DMS53 treated with DMSO at 0.1 percent for 48 hours (cell line): ENCODE measurements at regions not wholly inside any gene's neighbourhood (a gene's known extent, or its start where the extent isn't known, plus 50 kb on each side); places are given as distances from the start of the nearest gene placed in this dataset.

Experiments used
- DNase-seq: peaks from one replicate; lab custom pipeline; 2025; ENCODE audit not compliant: unreplicated experiment; lab: John Stamatoyannopoulos, UW

DNA sequence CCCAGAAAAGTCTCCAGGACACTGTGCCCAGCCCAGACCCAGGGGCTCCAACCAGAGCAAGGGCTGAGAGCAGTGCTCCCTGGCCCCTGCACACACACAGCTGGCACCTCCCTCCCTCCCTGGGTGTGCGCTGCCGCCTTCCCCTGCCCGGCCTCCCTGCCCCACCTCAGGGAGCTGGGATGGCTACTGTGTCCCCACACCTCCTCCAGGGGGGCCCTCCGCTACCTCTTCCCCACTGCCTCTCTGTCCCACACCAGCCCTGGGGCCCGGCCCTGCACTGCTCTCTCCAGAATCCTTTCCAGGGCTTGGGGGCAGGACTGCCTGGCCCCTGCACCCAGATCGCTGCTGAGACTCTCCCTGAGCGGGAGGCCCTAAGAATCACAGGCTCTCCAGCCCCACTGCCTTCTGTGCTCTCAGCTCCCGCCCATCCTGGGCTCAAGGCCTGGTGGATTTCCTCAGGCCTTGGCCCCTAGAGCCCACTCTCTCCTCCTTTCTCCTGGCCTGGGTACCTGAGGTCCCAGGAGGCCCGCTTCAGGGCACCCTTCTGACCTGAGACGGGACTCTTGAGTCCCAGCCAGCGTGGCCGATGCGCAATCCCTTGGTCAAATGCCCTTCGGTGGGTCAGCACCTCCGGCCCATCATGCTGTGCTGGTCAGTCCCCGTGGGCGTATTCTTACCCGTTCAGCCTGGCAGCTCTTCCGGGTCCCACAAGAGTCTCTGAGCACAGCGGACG lies 276.8 kb upstream of the HDAC4 start:
- DNase-seq, result no peak

DNA sequence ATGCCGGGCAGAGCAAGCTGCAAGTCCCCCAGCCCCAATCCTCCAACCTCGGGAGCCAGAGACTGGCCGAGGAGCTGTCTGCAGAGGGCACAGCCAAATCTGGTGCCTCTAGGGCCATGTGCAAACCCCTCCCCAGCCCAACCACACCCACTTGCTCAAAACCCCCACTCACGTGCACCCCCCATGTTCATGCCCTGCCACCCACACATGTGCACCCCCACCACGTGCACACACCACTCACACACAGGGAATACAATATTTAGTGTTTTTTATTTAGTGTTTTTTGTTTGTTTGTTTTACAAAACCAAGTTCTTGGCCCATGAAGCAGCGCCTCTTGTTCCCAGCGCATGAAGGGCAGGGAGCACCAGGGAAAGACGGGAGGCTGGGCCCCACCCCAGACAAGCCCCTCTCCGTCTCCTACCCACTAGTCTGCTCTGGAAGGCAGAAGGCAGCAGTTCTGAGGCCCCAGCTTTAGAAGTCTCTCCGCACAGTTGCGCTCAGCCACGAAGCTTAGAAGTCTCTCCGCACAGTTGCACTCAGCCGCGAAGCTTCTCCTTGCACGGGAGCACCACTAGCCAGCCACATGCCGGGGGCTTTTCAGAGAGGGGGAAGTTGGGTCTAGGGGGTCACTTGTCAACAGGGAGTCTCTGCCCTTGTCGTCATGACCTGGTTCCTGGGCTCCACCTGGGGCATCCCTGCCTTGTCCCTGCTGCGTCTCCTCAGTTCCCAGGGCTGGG lies 276.1 kb upstream of the HDAC4 start:
- no peak for DNase-seq

- DNase-seq, result no peak
Measured at GRCh38 chr2:239675826-239676715, 275.3 kb upstream of the HDAC4 start.

- no peak for DNase-seq
Measured at GRCh38 chr2:239674981-239675825, 274.4 kb upstream of the HDAC4 start.

DNA sequence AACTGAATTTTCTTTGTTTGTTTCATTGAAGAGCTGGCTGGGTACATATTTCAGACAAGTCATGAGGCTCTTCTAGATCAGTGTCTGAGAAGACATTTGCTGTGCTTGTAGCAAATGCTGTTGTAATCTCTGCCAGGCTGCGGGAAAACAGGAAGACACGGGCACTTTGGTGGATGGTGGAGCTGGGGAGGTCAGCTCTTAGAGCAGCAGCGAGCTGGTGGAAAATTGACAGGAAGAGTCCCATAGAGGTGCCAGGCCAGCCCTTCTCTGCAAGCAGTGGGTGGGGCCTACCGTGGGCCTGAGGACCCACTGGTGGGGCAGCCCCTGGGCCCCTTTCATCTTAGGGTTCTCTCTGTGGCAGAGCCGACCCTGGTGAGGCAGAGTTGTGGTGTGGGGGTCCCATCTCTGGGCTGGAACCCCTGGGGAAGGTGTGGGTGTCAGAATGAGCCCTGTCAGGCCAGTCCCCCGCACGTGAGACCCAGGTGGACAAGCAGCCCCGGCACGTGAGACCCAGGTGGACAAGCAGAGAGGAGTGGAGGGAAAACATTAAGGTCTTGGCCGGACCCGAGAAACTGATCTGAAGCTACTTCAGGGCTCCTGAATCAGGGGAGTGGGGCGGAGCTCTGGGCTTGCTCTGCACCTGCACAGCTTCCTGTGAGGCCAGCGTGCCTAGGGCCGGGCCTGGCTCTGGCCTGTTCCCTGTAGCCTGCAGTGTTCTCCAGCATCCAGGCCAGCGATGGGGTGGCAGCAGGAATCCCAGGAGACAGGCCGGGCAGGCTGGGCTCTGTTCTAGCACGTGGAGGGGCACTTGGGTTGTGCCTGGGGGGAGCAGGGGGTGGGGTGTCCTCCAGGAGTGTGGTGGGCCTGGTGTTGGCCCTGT lies 273.5 kb upstream of the HDAC4 start:
- no peak for DNase-seq

GRCh38 chr2:239673641-239674040 lies 272.8 kb upstream of the HDAC4 start:
- DNase-seq, result no peak

- no peak for DNase-seq
Measured at GRCh38 chr2:239671916-239672849, 271.4 kb upstream of the HDAC4 start.

DNA sequence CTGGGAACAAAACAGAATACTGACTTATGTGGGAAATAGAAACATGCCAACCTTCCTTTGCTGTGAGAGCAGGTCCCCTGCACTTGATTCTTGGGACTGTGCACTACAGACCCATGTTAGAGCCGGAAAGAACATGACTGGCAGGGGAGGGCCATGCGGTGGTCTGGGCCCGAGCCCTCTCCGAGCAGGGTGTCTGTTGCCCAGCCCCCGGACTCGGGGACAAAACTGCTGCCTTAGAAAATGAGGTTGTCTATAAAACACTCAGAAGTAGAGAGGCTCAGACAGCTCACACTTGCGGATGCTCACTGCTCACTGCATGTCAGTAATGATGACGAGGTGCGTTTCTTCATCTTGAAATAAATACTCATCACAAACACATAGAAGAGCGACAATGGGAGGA lies 270.7 kb upstream of the HDAC4 start:
- no peak for DNase-seq

DNA sequence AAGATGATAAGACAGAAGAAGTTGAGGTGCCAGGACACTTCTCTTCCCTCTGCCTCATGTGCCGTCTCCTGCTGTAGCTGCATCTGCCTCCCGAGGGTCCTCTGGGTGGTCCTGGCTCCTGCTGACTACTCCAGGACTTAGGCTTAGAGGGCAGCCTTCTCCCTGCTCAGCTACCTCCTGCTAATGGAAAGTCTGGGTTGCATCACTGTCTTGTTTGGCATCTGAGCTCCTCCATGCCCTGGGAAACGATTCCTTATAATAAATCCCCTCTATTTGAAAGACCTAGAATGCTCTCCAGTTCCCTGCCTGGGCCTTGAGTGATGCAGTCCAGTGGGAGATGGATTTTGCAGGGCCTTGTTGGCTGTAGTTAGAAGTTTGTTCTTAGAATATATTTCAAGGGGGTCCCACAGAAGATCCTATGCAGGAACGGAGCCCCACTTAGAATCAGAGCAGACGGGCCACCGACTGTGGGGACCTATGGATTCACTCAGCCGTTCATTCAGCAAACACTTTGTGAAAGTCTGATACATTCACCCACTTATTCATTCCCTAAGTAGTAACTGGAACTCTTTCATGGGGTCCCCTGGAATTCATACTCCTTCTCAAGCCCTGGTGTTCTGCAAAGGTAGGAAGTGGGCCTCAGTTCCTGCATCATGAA lies 269.8 kb upstream of the HDAC4 start:
- no peak for DNase-seq

DNA sequence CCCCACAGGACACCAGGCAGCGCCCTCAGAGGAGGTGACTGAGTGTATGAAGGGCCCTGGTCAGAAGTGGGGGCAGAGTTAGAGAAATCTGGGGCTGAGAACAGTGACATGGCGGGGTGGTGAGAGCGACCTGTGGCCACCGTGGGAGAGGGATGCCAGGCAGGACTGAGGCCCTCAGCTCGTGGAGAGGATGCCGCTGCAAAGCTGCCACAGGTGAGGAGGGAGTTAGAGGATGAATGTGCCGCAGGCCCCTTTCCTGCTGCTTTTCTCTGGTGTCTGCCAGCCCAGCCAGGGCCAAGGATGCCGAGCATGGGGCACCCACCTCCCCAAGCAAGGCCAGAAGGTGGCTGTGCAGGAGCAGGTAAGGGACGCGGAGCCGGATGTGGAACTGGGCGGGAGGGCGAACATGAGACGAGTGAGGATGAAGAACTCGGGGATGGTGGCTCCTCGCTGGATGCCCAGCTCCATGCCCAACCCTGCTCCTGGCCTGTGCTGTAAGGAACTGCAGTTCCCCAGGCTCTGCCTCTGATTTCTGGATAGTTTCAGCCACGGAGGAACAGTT lies 269.2 kb upstream of the HDAC4 start:
- no peak for DNase-seq

DNA sequence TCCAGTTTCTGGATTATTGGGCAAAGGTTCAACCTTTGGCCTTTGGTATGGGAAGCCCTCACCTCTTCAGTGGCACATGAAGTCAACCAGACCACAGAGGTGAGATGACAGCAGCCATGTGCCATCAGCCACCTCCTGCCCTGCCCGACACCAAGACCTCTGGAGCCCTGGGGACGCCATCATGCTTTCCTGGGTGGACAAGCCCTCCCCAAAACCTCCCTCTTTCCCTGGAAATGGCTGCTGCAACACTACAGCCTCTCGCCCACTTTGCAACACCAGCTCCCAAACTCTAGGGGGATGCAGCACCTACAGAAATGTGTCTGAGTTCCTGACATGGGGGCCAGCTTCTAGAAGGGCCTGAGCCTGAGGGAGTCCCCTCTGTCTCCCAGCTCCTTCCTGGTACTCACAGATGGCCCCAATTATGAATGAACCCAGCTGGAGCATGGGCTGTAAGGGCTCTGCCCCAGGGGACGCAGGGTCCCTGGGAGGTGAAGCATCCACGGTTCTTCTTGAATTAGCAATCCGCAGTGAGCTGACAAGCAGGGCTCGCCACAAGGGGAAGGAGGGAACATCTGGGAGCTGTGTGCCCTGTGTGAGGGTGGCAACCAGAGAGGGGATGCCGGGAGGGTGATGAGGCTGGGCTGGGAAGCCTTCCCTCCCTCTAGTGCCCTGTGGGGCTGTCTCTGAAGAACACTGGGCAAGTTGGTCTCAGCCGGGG lies 268.5 kb upstream of the HDAC4 start:
- no peak for DNase-seq

DNA sequence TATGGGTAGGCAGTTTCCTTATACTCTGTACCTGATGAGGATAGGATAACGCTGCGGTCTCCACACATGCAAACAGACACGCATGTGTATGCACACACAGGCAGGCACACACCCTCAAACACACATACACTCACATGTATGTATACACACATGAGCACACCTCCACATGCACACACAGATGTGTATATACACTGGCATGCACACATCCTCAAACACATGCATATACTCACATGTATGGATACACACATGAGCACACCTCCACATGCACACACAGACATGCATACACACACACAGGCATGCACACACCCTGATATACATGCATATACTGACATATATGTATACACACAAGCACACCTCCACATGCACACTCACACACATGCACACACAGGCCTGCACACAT lies 267.8 kb upstream of the HDAC4 start:
- DNase-seq, result no peak

DNA sequence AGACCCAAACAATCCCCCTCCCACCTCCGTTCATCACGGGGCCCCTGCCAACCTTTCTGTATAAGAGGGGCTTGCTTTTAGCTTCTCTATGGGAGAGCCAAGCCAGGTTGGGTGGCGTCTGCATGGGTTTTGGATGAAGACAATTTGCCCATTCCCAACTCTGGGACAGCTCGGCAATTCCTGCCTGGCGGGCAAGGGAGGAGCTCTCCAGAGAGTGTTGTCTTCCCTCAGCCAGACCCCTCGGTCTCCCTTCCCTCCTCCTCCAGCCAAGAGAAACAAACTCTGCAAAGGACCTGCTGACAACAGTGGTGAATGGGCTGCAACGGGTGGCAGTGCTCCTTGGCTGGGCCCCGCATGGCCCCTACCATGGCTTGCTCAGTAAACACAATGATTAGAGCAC lies 267.2 kb upstream of the HDAC4 start:
- no peak for DNase-seq

- no peak for DNase-seq
Measured at GRCh38 chr2:239667431-239667985, 266.7 kb upstream of the HDAC4 start.

- DNase-seq, result no peak
Measured at GRCh38 chr2:239666855-239667376, 266.1 kb upstream of the HDAC4 start.

DNA sequence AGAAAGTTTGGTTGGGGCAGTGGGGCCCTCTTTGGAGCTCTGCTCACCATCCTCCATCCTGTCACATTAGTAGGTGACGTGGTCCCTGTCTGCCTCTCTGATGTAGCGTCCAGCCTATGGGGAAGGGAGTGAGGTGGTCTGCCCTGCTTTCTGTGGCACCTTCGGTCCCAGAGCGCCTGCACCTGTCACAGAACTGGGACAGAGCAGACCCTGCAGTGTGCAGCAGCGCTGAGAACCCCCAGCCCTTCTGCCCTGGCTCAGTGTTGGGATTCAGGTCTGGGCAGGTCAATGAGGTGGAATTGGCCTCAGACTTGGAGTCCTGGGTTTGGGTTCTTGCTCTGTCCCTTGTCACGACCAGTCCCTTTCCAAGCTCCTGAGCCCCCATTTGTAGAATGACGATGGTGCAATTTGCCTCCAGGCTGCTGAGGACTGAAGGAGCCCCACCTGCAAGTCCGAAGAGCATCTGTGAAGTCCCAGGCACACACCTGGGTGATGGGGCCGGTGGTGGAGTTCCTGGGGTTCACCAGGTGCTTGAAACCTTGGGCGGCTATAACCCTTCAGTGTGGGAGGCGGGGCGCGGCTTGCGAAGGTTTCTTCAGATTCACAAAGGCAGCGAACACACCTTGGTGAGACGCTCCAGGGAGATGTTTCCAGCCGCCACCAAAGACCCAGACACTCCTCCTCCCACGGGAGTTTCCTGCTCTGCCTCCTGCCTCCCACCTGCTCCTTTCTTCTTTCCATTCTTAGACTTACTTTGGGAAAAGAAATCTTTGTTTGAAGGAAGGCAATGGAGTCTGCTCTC lies 265.4 kb upstream of the HDAC4 start:
- DNase-seq, result no peak
